ENCODE measurements at regions not wholly inside any gene's neighbourhood (a gene's known extent, or its start where the extent isn't known, plus 50 kb on each side); places are given as distances from the start of the nearest gene placed in this dataset.

- ChIA-PET CTCF (no interaction called here), POLR2A (no interaction called here)
Observed at GRCh38 chr1:80225510-80225909, 1219.0 kb upstream of the ADGRL4 start.

GRCh38 chr1:80221319-80221718 lies 1214.8 kb upstream of the ADGRL4 start:
- POLR2A ChIA-PET = no interaction called here
- CTCF ChIA-PET = no interaction called here

- POLR2A ChIA-PET = no interaction called here
- CTCF ChIA-PET = no interaction called here
Observed at GRCh38 chr1:80218112-80218511, 1211.6 kb upstream of the ADGRL4 start.

- CTCF ChIA-PET = no interaction called here
- POLR2A ChIA-PET = no interaction called here
Observed at GRCh38 chr1:80217377-80217986, 1211.0 kb upstream of the ADGRL4 start.

- CTCF ChIA-PET = no interaction called here
Observed at GRCh38 chr1:80214888-80215540, 1208.5 kb upstream of the ADGRL4 start.

GRCh38 chr1:80212948-80213347 lies 1206.4 kb upstream of the ADGRL4 start:
- POLR2A ChIA-PET = no interaction called here
- CTCF ChIA-PET = no interaction called here

More at GRCh38 chr1:80214888-80215540, 1208.5 kb upstream of the ADGRL4 start:
- POLR2A ChIA-PET = no interaction called here

- CTCF ChIA-PET = interaction anchor here (1.2 kb wide), 1 partner anchor 9 kb away, joined by 3 read pairs; no protein-coding TSS in a partner anchor
Observed at GRCh38 chr1:80211691-80212380, 1205.3 kb upstream of the ADGRL4 start.

GRCh38 chr1:80202118-80202517 lies 1195.6 kb upstream of the ADGRL4 start:
- ChIA-PET CTCF (interaction anchor here (0.7 kb wide), 1 partner anchor 9 kb away, joined by 3 read pairs; no protein-coding TSS in a partner anchor), POLR2A (no interaction called here)

More at GRCh38 chr1:80211691-80212380, 1205.3 kb upstream of the ADGRL4 start:
- POLR2A ChIA-PET = no interaction called here

GRCh38 chr1:80194221-80194620 lies 1187.7 kb upstream of the ADGRL4 start:
- POLR2A ChIA-PET = no interaction called here
- CTCF ChIA-PET = no interaction called here

- ChIA-PET CTCF (no interaction called here), POLR2A (no interaction called here)
Observed at GRCh38 chr1:80181418-80181817, 1174.9 kb upstream of the ADGRL4 start.

- POLR2A ChIA-PET = no interaction called here
- CTCF ChIA-PET = interaction anchor here (0.5 kb wide), 1 partner anchor 30 kb away, joined by 3 read pairs; no protein-coding TSS in a partner anchor
Observed at GRCh38 chr1:80171631-80172030, 1165.1 kb upstream of the ADGRL4 start.

- POLR2A ChIA-PET = no interaction called here
Observed at GRCh38 chr1:80170811-80171485, 1164.4 kb upstream of the ADGRL4 start.

GRCh38 chr1:80164150-80164549 lies 1157.6 kb upstream of the ADGRL4 start:
- CTCF ChIA-PET = no interaction called here
- POLR2A ChIA-PET = no interaction called here

More at GRCh38 chr1:80170811-80171485, 1164.4 kb upstream of the ADGRL4 start:
- CTCF ChIA-PET = no interaction called here

GRCh38 chr1:80163686-80164085 lies 1157.2 kb upstream of the ADGRL4 start:
- ChIA-PET POLR2A (no interaction called here), CTCF (no interaction called here)

GRCh38 chr1:80158771-80159170 lies 1152.2 kb upstream of the ADGRL4 start:
- CTCF ChIA-PET = no interaction called here

GRCh38 chr1:80158266-80158665 lies 1151.7 kb upstream of the ADGRL4 start:
- ChIA-PET POLR2A (no interaction called here), CTCF (no interaction called here)

More at GRCh38 chr1:80158771-80159170, 1152.2 kb upstream of the ADGRL4 start:
- POLR2A ChIA-PET = no interaction called here

- ChIA-PET CTCF (no interaction called here), POLR2A (no interaction called here)
Observed at GRCh38 chr1:80155371-80155770, 1148.8 kb upstream of the ADGRL4 start.

GRCh38 chr1:80154176-80154575 lies 1147.6 kb upstream of the ADGRL4 start:
- ChIA-PET CTCF (no interaction called here), POLR2A (no interaction called here)

- ChIA-PET POLR2A (no interaction called here), CTCF (no interaction called here)
Observed at GRCh38 chr1:80153762-80154161, 1147.2 kb upstream of the ADGRL4 start.

GRCh38 chr1:80143361-80143760 lies 1136.8 kb upstream of the ADGRL4 start:
- ChIA-PET CTCF (no interaction called here), POLR2A (no interaction called here)
